ENCODE measurements at regions not wholly inside any gene's neighbourhood (a gene's known extent, or its start where the extent isn't known, plus 50 kb on each side); places are given as distances from the start of the nearest gene placed in this dataset. TPM values are rescaled to one million over a fixed set of nuclear protein-coding genes. Genes with fewer than 3 reads are reported as not detected.
"Not testable (repeated sequence)": the region's sequence is repeated elsewhere in the genome, so short reads cannot be mapped to it uniquely, and the experiment has no call there.

DNA sequence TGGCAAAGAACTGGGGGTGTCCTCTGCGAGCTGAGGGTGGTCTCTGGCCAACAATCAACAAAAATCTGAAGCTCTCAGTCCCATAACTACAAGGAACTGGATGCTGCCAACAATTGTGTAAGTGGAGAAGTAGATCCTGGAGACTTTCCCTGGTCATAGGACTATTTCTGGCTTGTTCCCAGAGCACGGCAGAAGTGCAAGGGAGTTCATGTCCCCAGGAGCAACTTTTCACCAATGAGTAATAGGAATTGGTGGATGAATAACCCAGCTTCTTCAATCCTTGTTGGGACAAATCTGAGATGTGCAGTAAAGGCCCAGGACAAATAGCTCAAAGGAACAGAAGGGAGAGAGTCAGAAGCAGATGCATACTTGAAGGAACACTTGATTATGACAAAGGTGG, 95.5 kb downstream of the QRSL1 start:
- TF ChIP-seq, protein P1, sequence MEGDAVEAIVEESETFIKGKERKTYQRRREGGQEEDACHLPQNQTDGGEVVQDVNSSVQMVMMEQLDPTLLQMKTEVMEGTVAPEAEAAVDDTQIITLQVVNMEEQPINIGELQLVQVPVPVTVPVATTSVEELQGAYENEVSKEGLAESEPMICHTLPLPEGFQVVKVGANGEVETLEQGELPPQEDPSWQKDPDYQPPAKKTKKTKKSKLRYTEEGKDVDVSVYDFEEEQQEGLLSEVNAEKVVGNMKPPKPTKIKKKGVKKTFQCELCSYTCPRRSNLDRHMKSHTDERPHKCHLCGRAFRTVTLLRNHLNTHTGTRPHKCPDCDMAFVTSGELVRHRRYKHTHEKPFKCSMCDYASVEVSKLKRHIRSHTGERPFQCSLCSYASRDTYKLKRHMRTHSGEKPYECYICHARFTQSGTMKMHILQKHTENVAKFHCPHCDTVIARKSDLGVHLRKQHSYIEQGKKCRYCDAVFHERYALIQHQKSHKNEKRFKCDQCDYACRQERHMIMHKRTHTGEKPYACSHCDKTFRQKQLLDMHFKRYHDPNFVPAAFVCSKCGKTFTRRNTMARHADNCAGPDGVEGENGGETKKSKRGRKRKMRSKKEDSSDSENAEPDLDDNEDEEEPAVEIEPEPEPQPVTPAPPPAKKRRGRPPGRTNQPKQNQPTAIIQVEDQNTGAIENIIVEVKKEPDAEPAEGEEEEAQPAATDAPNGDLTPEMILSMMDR (IDR thresholded peaks at IDR 0.05; ENCODE audit: low read depth, low read length): no peak
- ChIA-PET CTCF (no interaction called here), POLR2A (no interaction called here)
- Histone ChIP-seq H3K4me3 (ENCODE audit: low read depth, low read length) (no peak overlapping the region), H3K27me3 (ENCODE audit: control insufficient read depth, insufficient read depth, low read length) (no peaks in the 10 kb centered on the region), H3K9me3 (ENCODE audit: control insufficient read depth, insufficient read depth, low read length) (no peaks in the 10 kb centered on the region), H3K27ac (ENCODE audit: low read depth, low read length) (no peak overlapping the region)
- DNase-seq (ENCODE audit: low read depth, low spot score): no peak

DNA sequence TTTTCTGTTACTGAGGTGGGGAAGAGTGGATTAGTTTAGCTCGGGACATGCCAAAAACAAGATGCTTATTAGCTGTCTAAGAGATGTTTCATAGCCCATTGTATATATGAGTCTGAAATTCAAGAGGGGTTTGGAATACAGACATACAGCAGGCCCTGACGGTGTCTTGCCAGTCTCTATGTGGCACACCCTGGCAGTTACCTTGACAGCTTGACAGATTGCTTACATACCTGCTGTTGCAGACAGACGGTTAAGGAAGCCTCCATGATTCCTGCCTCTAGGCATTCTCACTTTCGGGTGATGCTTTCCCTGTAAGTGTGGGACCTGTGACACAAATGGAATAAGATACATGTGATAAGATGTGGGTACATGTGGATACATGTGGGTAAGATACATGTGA, 95.0 kb downstream of the QRSL1 start:
- TF ChIP-seq, protein P1 (IDR thresholded peaks at IDR 0.05; ENCODE audit: low read depth, low read length): no peak
- Histone ChIP-seq H3K9me3 (ENCODE audit: control insufficient read depth, insufficient read depth, low read length) (no peaks in the 10 kb centered on the region), H3K27ac (ENCODE audit: low read depth, low read length) (no peak overlapping the region), H3K4me3 (ENCODE audit: low read depth, low read length) (no peak overlapping the region), H3K27me3 (ENCODE audit: control insufficient read depth, insufficient read depth, low read length) (no peaks in the 10 kb centered on the region)
- DNase-seq (ENCODE audit: low read depth, low spot score): no peak
- POLR2A ChIA-PET: no interaction called here
- CTCF ChIA-PET: no interaction called here

DNA sequence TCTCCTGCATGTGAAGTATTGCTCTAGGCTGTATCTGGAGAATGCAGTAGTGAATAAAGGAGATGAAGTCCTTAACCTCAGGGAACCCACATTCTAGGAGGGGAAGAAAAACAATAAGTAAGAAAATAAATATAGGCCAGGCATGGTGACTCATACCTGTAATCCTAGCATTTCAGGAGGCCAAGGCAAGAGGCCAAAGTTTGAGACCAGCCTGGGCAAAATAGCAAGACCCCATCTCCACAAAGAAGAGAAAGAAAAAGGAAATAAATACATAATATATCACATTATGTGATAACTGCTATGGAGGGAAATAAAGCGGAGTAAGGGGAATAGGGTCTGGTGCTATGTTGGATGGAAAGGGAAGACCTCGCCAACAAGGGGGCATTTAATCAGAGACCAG, 94.0 kb downstream of the QRSL1 start:
- POLR2A ChIA-PET; CTCF ChIA-PET; DNase-seq (ENCODE audit: low read depth, low spot score): not testable (repeated sequence)

DNA sequence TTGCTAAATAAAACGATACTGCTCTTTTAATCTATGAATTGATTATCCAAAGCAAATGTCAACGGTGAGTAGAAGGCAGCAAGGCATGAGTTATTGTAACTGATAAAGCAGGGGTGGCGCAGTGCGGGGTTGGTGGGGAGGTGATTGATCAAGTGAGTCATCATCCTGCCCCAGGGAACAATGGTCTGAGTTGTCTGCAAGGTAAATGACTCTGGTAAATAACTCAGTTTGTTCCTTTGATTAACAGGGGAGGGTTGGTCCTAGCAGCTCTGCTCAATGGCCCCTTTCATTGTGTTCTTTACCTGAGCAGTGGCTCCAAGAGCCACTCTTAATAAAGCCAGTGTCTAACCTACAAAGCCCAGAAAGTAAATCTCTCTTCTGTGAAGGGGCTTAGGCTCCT, 91.8 kb downstream of the QRSL1 start:
- H3K27ac ChIP-seq (ENCODE audit: low read depth, low read length); CTCF ChIA-PET; DNase-seq (ENCODE audit: low read depth, low spot score); H3K27me3 ChIP-seq (ENCODE audit: control insufficient read depth, insufficient read depth, low read length); POLR2A ChIA-PET; H3K9me3 ChIP-seq (ENCODE audit: control insufficient read depth, insufficient read depth, low read length); H3K4me3 ChIP-seq (ENCODE audit: low read depth, low read length): not testable (repeated sequence)

More for the DNA sequence above, 94.0 kb downstream of the QRSL1 start:
- H3K27ac ChIP-seq (ENCODE audit: low read depth, low read length); H3K4me3 ChIP-seq (ENCODE audit: low read depth, low read length); H3K9me3 ChIP-seq (ENCODE audit: control insufficient read depth, insufficient read depth, low read length); H3K27me3 ChIP-seq (ENCODE audit: control insufficient read depth, insufficient read depth, low read length): not testable (repeated sequence)

Small RNA genes in the stretch of these regions (small RNA-seq; reads per million reads assigned to genes)
- not detected for gene MIR587 (ENCODE audit: insufficient read length, low read depth)
- not detected for gene RNU6-117P (ENCODE audit: insufficient read length, low read depth)
